ENCODE measurements at regions not wholly inside any gene's neighbourhood (a gene's known extent, or its start where the extent isn't known, plus 50 kb on each side); places are given as distances from the start of the nearest gene placed in this dataset.

GRCh38 chr4:111681270-111681669, 464.0 kb upstream of the FAM241A start:
- no peak for DNase-seq

DNA sequence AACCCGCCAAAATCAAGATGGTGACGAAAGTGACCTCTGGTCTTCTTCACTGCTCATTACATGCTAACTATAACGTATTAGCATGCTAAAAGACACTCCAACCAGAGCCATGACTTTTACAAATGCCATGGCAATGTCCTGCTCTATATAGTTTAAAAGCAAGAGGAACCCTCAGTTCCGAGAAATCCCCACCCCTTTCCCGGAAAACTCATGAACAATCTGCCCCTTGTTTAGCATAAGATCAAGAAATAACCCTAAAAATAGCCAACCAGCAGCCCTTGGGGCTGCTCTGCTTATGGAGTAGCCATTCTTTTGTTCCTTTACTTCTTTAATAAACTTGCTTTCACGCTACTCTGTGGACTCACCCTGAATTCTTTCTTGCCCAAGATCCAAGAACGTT, 463.5 kb upstream of the FAM241A start:
- DNase-seq: no peak

DNA sequence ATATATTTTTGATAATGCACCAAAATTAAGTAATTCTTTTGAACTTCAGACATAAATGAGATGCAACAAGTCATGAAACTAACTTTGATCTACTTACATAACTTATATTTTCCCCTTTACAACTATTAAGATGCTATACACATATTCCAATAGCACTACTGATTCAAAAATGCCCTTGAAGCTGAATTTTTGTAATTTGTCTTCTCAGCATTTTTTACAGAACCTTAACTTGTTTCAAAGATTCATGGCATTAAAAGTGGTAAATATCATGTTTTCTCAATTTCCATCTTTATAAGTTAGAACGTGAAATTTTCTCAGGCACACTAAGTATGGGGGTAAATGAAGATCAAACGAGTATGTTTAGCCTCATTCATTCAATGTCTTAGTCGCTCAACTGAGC, 460.0 kb upstream of the FAM241A start:
- no peak for DNase-seq

DNA sequence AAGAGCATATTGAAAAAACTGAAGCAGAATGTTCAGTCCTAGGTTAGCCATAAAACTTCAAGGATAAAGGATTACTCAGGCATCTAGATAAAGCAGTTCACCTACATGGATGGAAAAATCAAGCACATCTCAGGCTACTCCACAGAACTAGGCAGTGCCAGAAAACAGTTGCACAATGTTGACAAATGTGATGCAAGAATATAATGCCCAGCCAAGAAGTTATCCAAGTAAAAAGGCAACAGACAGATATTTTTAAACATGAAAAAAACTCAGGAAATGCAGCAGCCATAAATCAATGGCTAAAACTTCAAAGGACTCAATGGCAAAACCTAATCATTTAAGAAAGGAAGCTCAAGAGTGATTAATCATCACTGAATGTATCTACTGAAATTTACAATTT, 456.0 kb upstream of the FAM241A start:
- DNase-seq: no peak

- DNase-seq: no peak
Measured at GRCh38 chr4:111689731-111690130, 455.5 kb upstream of the FAM241A start.

GRCh38 chr4:111693758-111694157, 451.5 kb upstream of the FAM241A start:
- DNase-seq: no peak

DNA sequence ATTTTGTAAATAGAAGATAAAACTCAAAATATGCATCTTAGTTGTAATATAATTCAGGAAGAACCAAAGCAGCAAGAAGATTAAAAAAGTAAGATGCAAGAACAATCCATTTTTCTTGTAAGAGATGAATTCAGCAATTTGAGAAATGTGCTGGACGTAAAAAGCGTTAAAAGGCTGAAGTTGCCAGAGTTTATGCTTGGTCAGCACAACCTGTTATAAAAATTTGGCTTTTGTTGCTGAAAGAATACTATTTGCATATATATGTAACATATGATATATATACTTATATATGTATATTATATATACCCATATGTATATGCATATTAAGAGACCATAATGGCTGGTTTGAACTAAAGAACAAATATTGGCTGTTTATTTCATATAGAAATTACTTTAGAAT, 449.6 kb upstream of the FAM241A start:
- no peak for DNase-seq

GRCh38 chr4:111696505-111696904, 448.7 kb upstream of the FAM241A start:
- DNase-seq: no peak

- no peak for DNase-seq
Measured at GRCh38 chr4:111697176-111697942, 447.9 kb upstream of the FAM241A start.

DNA sequence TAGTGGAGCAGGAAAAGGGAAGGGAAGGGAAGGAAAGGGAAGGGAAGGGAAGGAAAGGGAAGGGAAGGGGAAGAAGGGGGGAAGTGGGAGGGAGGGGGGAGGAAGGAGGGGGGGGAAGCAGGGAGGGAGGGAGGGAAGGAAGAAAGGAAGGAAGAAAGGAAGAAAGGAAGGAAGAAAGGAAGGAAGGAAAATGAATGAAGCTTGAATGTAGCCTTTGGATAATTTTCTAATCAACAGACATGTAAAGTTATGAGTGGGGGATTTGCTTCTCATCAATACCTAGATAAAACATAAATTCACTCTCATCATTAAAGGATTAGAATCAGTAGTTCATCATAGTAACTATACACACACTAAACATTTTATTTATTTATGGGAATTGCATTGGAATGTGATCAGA, 446.9 kb upstream of the FAM241A start:
- DNase-seq: no peak

DNA sequence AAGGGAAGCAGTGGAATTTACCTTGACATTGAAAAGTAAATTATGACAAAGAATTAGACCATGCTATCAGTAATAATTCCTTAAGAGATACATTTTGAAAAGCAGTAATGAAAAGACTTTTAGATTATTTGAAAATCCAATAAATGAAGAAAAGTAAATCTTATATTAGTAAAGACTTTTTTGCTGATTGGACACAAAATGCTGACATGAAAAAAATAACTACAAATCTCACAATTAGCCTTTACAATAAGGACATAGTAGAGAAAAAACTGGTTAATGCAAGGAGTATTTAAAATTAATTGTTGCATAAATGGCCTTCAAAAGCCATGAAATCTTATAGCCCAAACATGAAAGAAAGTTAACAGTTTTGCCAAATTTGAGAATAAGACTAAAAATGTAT, 446.1 kb upstream of the FAM241A start:
- no peak for DNase-seq

GRCh38 chr4:111701102-111701501, 444.2 kb upstream of the FAM241A start:
- no peak for DNase-seq

- no peak for DNase-seq
Measured at GRCh38 chr4:111707491-111707890, 437.8 kb upstream of the FAM241A start.

DNA sequence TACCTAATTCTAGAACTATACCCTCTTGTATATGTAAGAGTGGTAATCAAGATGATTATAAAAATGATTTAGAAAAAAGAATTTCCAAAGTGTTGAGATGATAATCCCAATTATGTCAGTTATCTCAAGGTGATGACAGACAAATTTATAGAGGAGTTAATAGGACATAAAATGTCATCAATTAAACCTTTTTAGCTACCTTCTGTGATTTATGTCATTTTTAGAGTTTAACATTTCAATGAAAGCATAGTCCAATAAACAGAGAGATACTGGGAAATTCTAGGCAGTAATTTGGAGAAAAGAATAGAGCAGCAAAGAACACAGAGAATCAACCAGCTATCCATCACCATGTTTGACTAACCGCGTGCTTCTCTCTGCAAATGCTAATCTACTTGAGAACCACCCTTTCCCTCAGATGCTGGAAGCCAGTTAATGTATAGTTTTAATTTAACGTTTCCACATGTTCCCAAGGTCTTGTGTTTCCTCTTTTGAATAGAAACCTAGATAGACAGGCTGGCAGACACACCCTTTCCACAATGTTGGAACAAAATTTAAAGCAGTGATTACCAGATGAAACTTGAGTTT, 433.1 kb upstream of the FAM241A start:
- DNase-seq: no peak

- no peak for DNase-seq
Measured at GRCh38 chr4:111713276-111713675, 432.0 kb upstream of the FAM241A start.

DNA sequence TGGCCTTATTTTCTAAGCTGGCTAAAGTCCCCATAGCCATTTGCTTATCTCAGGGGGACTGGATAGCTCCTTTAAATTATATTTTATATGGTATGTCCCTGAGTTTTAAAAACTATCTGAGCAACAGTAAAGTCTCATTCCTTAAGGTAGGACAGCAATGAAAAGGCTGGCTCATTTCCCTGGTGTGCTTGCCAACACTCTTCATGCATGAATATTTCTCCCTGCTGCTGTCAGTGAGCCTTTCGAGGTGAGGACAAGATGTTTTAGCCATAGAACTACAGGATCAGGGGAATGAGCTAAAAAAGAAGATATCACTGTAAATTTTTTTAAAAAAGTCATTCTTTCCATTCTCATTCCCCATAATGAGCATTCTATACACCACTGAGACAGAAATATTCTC, 427.3 kb upstream of the FAM241A start:
- peak; percentile 53 for DNase-seq

DNA sequence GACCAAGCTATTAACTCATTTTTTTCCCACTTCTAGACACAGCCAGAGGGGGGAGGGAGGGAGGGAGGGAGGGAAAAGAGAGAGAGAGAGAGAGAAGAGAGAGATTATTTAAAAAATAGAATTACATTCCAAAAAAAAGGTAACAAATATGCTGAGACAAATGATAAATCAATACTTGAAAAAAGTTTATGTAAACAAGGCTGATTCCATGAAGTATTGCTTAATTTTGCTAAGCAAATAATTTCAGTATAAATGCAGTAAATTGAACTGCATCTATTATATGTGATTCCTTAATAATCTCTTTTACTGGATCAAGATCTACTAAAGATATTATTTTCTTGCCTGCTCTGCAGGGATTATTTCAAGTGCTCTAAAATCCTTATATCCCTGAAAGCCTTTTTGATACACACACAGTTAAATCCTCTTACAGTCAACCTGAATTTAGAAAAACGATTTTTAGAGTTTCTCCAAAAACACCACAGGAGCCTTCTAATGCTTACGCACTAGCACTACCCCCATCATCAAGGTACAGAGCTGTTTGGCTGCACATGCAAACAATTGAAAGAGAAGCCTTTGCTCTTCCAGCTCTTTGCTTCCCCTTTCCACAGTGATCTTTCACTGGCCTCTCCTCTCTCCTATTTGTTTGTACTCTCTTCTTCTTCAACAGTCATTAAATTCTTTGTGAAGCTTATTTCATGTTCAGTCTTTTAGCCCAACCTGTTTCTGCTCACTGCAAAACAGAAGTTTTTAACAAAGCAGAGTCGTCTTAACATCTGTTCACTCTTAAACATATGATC, 426.3 kb upstream of the FAM241A start:
- DNase-seq: no peak

GRCh38 chr4:111720866-111721265, 424.4 kb upstream of the FAM241A start:
- no peak for DNase-seq

GRCh38 chr4:111722213-111722720, 423.0 kb upstream of the FAM241A start:
- DNase-seq: no peak

GRCh38 chr4:111736516-111736915, 408.7 kb upstream of the FAM241A start:
- DNase-seq: no peak

GRCh38 chr4:111744847-111745246, 400.4 kb upstream of the FAM241A start:
- no peak for DNase-seq

- DNase-seq: no peak
Measured at GRCh38 chr4:111748157-111748556, 397.1 kb upstream of the FAM241A start.

GRCh38 chr4:111754003-111754402, 391.3 kb upstream of the FAM241A start:
- no peak for DNase-seq

GRCh38 chr4:111755571-111755970, 389.7 kb upstream of the FAM241A start:
- DNase-seq: no peak

Measured in right hindlimb (tissue), 1 donor.